Glutamatergic neuron (in vitro differentiated cells): ENCODE measurements at regions not wholly inside any gene's neighbourhood (a gene's known extent, or its start where the extent isn't known, plus 50 kb on each side); places are given as distances from the start of the nearest gene placed in this dataset.

ENCODE experiments used
- DNase-seq: peaks from one replicate; pipeline ENCODE4 v3.0.0; 2022
- H3K27ac Mint-ChIP-seq: one replicate; pipeline ENCODE4 v1.8.0; 2020; ENCODE audit warnings: mild to moderate bottlenecking, mixed read lengths, inconsistent platforms; ENCODE audit not compliant: unreplicated experiment
- H3K27me3 Mint-ChIP-seq: one replicate; pipeline ENCODE4 v1.8.0; 2020; ENCODE audit warnings: mild to moderate bottlenecking, moderate library complexity, mixed read lengths, inconsistent platforms; ENCODE audit not compliant: unreplicated experiment
- H3K36me3 Mint-ChIP-seq: one replicate; pipeline ENCODE4 v1.8.0; 2020; ENCODE audit warnings: mild to moderate bottlenecking, mixed read lengths, inconsistent platforms; ENCODE audit not compliant: unreplicated experiment
- H3K4me1 Mint-ChIP-seq: one replicate; pipeline ENCODE4 v1.8.0; 2020; ENCODE audit warnings: mild to moderate bottlenecking, low read depth, mixed read lengths, inconsistent platforms; ENCODE audit not compliant: unreplicated experiment
- H3K4me3 Mint-ChIP-seq: one replicate; pipeline ENCODE4 v1.8.0; 2020; ENCODE audit warnings: mild to moderate bottlenecking, mixed read lengths, inconsistent platforms; ENCODE audit not compliant: unreplicated experiment
- H3K9me3 Mint-ChIP-seq: one replicate; pipeline ENCODE4 v1.8.0; 2020; ENCODE audit warnings: mild to moderate bottlenecking, moderate library complexity, mixed read lengths, inconsistent platforms; ENCODE audit not compliant: unreplicated experiment
- TF ChIP-seq, protein P1 (sequence below): fragments of 200-600 bp; sonication (generic); IDR thresholded peaks from one replicate; pipeline ENCODE4 v1.5.0; 2021; ENCODE audit not compliant: partially characterized antibody, unreplicated experiment

DNA sequence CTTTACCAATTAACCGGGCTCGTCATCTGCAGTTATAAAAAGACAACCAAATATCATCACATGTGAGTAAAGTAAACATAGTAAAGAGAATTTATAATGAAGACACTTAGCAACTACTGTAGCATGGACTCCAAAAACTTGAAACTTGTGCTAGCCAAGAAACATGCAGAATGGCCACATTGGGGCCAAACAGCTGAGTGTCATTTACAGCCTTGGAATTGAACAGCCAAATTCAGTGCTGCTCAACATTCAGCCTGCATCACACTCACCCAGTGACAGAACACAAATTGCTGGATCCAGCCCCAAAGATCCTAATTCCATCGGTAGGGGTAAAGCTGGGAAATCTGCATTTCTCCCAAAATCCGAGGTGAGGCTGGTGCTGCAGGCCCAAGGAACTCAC lies 224.8 kb upstream of the GYPC start:
- H3K4me1 Mint-ChIP-seq: no peaks in the 10 kb centered on the region
- TF ChIP-seq, protein P1, sequence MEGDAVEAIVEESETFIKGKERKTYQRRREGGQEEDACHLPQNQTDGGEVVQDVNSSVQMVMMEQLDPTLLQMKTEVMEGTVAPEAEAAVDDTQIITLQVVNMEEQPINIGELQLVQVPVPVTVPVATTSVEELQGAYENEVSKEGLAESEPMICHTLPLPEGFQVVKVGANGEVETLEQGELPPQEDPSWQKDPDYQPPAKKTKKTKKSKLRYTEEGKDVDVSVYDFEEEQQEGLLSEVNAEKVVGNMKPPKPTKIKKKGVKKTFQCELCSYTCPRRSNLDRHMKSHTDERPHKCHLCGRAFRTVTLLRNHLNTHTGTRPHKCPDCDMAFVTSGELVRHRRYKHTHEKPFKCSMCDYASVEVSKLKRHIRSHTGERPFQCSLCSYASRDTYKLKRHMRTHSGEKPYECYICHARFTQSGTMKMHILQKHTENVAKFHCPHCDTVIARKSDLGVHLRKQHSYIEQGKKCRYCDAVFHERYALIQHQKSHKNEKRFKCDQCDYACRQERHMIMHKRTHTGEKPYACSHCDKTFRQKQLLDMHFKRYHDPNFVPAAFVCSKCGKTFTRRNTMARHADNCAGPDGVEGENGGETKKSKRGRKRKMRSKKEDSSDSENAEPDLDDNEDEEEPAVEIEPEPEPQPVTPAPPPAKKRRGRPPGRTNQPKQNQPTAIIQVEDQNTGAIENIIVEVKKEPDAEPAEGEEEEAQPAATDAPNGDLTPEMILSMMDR: no peak
- H3K4me3 Mint-ChIP-seq: no peak overlapping the region

GRCh38 chr2:126436411-126436810 lies 219.5 kb upstream of the GYPC start:
- Mint-ChIP-seq H3K4me3 (no peak overlapping the region), H3K9me3 (no peaks in the 10 kb centered on the region), H3K4me1 (no peaks in the 10 kb centered on the region), H3K36me3 (no peaks in the 10 kb centered on the region), H3K27ac (no peak overlapping the region), H3K27me3 (peaks cover 4% of the 10 kb centered on the region)
- DNase-seq: no peak
- TF ChIP-seq, protein P1: no peak

More for the DNA sequence above, 224.8 kb upstream of the GYPC start:
- no peak overlapping the region for H3K27ac Mint-ChIP-seq
- DNase-seq: no peak
- peaks cover 2% of the 10 kb centered on the region for H3K27me3 Mint-ChIP-seq
- H3K9me3 Mint-ChIP-seq: no peaks in the 10 kb centered on the region
- H3K36me3 Mint-ChIP-seq: no peaks in the 10 kb centered on the region

DNA sequence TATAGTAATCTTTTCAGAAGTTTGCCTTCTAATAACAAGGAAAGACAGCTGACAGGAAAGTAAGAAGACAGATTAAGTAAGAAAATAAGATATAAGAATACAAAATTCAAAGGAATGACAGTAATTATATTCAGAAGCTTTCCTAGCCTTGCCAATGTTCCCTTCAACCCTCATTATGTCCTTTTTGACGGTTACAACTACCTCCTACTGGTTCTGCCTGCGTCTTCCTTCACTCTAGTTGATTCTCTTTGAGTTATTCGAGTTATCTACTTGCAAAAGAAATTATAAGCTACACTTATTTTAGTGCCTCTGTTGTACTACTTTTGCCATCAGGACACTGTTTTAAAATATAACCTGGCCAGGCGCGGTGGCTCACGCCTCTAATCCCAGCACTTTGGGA lies 218.9 kb upstream of the GYPC start:
- DNase-seq: no peak
- H3K4me3 Mint-ChIP-seq: no peak overlapping the region
- no peaks in the 10 kb centered on the region for H3K36me3 Mint-ChIP-seq
- no peak overlapping the region for H3K27ac Mint-ChIP-seq
- no peaks in the 10 kb centered on the region for H3K4me1 Mint-ChIP-seq
- no peaks in the 10 kb centered on the region for H3K9me3 Mint-ChIP-seq
- peaks cover 3% of the 10 kb centered on the region for H3K27me3 Mint-ChIP-seq
- TF ChIP-seq, protein P1: no peak

- Mint-ChIP-seq H3K27me3 (peaks cover 2% of the 10 kb centered on the region), H3K36me3 (no peaks in the 10 kb centered on the region), H3K9me3 (no peaks in the 10 kb centered on the region), H3K4me3 (no peak overlapping the region), H3K4me1 (no peaks in the 10 kb centered on the region), H3K27ac (no peak overlapping the region)
- no peak for DNase-seq
- TF ChIP-seq, protein P1: no peak
These were observed 211.4 kb upstream of the GYPC start for GRCh38 chr2:126444512-126444911.

GRCh38 chr2:126446106-126446695 lies 209.8 kb upstream of the GYPC start:
- Mint-ChIP-seq H3K27ac (no peak overlapping the region), H3K36me3 (no peaks in the 10 kb centered on the region), H3K9me3 (no peaks in the 10 kb centered on the region), H3K4me3 (no peak overlapping the region), H3K4me1 (no peaks in the 10 kb centered on the region), H3K27me3 (peaks cover 2% of the 10 kb centered on the region)
- DNase-seq: no peak
- TF ChIP-seq, protein P1: no peak
